Cardiac septum (tissue), 1 donor: ENCODE measurements at regions not wholly inside any gene's neighbourhood (a gene's known extent, or its start where the extent isn't known, plus 50 kb on each side); places are given as distances from the start of the nearest gene placed in this dataset.

ENCODE experiments used
- DNase-seq: peaks from one replicate; pipeline ENCODE4 v3.0.0-alpha.2; 2020; ENCODE audit warnings: low spot score
- intact Hi-C: fragments of 100-400 bp; cut with DNase I; formaldehyde crosslinking; loops from one replicate; pipeline ENCODE4 v1.14.0; 2022
- donor health status: DM: no; HTN: no; CAD: no.

DNA sequence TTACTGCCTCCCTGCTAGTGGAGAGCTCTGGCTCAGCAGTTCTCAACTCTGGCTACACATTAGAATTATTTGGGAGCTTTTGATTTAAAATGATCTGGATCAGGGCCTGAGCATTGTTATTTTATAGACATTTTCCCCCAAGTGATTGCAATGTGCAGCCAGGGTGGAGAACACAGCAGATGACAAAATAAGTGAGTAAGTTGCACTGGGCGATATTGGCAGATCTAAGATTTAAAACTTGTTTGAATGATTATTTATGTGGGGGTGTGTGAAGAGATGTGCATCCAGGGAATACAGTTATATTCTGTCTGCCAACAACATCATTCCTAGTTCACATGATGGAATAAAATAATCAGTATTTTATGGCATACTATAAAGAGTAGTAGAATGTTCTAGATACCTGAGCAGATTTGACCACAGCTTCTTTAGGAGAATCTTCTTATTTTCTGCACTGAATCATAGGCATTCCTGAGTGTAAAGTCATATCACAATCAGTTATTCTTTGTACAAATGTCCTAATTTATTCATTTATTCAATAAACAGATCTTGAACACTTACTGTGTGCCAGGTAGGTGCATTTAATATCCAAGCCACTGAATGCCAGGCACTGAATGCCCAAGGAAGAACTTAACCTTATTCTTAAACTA is 123.9 kb downstream of the UCHL1 start:
- no peak for DNase-seq
- intact Hi-C loops, result no loop called here

DNA sequence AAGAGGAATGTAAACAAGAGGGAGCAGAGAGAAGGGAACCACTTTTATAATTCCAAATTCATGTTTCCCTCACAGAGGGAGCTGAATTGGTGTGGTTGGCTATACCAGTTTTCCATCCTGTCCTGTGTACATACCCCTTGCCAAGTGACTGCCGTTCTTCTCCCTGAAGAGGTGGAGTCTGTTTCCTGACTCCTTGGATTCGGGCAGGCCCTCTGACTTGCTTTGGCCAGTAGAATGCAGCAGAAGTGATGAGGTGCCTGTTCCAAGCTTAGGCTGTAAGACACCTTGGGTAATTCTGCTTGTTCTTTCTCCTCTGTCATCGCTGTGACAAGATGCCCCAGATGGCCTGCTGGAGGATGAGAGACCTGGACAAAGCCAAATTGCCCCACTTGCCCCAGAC is 124.7 kb downstream of the UCHL1 start:
- intact Hi-C loops, result no loop called here
- no peak for DNase-seq

DNA sequence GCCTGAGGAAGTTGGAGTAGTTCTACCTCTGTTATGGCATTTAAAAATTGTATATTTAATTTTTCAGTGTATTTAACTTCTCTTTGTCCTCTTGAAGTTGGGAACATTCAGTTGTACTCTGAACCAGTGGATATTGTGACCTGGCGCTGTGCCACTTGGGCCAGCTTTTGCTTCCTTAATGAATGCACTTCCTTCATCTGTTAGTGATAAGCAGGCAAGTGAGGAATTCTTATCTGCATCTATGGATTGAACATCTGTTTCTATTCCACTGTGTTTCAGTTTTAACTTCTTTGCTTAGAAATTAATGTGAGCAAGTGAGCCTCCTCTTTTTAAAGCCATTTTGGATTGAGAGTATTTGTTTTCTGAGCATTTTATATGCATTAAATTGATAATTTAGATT is 128.3 kb downstream of the UCHL1 start:
- intact Hi-C loops, result no loop called here
- peak; percentile 87 for DNase-seq

DNA sequence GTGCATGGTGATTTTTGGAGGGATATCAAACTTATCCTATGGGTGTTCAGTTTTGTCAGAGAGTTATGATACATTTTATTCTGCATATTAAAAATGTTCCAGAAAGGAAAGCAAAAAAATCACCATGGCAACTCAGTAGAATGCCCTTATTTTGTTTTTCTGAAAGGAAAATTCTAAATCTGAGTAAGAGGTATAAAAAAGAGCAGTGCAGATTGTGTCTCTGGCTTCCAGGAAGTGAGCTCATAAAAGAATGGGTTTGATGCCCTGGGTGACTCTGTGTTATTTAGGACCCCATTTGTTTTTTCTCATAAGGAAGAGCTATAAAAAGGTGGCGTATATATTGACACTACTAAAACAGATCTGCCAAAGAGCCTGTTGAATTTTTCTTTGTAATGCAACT is 128.8 kb downstream of the UCHL1 start:
- intact Hi-C loops, result no loop called here
- DNase-seq, result no peak

DNA sequence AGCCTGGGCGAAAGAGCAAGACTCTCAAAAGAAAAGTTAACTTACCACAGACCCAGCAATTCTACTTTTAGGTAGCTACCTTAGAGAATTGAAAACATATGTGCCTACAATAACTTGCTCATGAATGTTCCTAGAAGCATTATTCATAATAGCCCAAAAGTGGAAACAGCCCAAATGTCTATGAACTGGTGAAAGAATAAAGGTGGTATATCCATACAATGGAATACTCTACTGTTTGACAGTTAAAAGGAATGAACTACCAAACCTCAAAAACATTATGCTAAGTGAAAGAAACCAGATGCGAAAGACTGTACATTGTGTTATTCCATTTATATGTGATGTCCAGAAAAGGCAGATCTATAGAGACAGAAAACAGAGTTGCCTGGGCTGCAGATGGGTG is 131.4 kb downstream of the UCHL1 start:
- no peak for DNase-seq
- intact Hi-C loops, result no loop called here

DNA sequence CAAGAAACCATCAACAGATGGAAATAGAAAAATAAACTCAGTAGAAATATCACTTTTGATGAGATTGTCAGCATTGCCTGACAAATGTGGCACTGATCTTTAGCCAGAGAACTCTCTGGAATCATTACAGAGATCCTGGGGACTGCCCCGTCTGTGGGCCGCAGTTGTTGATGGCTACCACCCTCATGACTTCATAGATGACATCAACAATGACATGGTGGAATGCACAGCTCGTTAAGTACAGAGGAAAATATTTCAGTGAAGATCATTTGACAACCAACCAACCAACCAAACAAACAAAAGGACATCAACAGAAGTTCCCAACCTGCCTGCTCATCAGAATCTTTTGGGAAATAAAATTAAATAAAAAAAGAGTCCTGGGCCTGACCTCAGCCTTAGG is 132.6 kb downstream of the UCHL1 start:
- DNase-seq, result no peak
- intact Hi-C loops, result no loop called here

DNA sequence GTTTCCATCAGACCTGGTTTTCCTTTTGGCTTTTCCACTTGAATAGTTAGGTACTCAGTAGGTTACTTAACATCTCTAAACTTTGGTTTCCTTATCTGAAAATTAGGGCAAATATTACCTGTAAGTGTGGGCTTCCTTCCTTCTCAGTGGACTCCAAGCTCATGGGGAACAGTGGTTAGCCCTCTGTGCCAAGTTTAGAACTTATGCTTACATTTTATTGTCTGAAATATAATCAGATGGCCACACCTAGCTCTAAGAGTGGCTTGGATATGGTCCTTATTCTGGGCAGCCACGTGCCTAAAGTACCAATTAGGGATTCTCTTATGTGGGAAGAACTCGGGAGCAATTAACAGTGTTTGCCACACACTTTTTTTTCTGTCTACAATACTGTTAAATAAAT is 133.9 kb downstream of the UCHL1 start:
- intact Hi-C loops, result no loop called here
- no peak for DNase-seq

DNA sequence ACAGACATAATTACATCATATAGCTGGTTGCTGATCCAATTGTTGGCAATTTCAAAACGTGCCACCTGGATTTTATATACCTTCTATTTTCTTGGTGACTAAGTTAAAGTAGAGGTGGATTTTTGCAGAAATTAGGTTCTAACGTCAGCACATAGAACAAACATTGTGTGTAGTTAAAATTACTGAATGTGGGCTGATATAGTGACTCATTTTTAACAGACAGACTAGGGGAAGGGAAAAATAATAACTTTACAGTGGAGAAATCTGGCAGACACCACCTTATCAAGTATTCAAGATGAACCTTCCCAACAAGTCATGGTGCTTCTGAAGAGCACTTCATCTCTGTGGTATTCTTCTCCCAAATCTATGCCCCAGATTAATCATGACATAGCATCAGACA is 134.5 kb downstream of the UCHL1 start:
- DNase-seq, result no peak
- intact Hi-C loops, result no loop called here

DNA sequence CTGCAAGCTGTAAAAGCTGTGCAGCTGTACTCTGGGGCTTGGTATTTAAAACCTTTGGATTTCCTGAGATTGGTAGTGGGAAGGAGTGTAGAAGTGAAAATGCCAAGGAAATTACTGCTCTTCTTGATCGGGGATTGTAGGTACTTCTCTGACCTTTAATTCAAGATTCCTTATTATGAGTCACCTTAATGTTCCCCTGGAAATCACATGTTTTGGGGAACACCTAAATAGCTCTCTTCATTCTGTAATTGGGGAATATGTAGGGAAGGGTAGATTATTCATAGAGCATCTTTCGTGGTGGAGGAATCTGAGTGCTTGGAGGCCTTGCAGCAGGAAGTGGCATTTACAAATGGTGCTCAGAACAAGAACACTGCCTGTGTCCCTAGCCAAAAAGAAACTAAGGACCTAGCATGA is 137.8 kb downstream of the UCHL1 start:
- DNase-seq, result no peak
- intact Hi-C loops, result no loop called here

DNA sequence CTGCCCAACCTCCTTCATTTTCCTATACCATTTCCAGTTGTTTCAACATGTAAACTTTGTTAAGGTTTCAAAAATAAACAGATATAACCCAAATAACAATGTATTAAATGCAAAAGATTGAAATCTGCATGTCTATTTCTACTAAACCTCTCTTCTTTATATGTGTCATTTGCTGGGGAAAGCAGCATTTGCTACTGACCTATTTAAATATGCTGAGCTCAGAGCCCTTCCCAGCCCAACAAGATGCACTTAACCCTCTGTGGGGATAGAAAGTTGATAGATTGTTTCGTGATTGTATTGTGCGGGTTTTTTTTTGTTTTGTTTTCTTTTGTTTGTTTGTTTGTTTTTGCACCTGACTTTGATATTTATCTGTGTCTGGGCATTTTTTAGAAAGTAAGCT is 139.5 kb downstream of the UCHL1 start:
- no peak for DNase-seq
- intact Hi-C loops, result no loop called here

DNA sequence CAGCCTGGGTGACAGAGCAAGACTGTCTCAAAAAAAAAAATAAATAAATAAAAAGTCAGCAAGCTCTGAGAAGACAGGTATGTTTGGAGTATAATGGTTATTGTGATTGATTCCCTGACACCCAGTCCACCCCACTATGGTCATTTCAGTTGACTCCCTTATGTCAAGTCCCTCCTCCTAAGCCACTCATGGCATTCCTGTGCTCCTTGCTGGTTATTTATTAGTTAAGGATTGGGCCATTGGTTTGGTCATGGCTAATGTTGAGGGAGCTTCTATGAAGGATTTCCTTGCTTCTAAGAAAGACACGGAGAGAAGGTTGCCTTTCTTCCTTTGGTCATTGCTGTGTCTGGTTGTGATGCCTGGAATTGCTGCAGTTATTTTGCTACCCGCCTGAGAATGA is 140.1 kb downstream of the UCHL1 start:
- intact Hi-C loops, result no loop called here
- no peak for DNase-seq

DNA sequence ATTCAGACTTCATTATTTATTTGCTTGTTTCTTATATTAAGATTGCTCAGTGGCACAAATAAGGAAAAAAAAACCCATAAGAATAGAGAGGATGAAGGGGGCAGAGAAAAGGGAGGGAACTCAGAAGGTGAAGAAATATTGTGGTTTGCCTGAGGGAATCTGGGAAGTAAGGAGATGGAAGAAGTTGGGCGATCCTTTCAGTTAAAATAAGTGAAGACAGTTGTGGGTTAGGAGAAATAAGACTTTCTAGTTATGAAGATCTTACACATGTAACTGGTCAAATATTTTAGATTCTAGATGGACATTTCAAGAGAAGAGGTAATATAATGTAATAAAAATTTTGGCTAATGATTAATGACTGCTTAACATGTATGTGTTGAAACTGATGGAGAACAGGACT is 138.7 kb upstream of the LIMCH1 start:
- DNase-seq, result no peak
- intact Hi-C loops, result no loop called here

DNA sequence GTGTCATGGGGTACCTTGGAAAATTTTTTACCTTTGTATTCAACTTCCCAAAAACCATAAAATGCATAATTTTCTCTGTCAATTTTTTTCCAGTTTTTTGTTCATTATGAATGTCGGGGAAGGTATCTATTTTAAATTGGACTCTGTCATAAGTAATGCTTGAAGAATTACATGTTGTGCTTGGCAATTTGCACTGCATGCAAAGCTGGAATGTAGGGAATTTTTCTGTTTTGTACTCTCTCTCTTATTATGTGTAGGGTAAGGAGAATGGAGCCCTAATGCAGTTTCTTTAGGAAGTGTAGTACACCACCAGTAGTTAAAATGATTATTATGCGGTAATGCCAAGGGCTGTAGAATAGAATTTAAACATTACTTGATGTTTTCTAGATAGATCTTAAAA is 137.7 kb upstream of the LIMCH1 start:
- DNase-seq, result no peak
- intact Hi-C loops, result no loop called here

DNA sequence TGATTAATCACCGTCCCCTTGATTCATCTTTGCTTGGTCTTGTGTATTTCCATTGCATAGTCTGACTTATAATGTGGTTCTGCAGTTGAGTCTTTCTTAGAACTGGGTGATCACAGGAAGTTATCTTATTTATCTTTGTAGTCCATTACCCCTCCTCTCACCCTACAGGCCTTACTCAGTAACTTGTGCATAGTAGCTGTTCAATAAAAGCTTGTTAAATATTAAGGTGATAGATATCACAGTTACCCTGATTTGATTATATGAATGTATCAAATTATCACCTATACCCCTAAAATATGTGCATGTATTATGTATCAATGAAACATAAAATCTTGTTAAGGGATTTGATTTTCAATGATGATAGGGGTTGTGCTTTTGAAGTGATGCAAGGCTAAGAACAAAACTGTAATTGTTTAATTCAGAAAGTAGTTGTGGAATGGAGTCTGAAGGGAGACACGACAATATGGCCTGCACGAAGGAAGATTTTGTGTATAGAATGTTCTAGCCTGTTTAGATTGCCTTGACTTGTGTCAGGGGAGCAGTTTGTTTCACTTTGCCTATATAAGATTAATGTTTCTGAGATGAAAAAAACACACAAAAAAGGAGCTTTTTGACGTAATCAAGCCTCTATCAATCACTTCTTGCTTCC is 132.4 kb upstream of the LIMCH1 start:
- intact Hi-C loops, result no loop called here
- DNase-seq, result no peak

DNA sequence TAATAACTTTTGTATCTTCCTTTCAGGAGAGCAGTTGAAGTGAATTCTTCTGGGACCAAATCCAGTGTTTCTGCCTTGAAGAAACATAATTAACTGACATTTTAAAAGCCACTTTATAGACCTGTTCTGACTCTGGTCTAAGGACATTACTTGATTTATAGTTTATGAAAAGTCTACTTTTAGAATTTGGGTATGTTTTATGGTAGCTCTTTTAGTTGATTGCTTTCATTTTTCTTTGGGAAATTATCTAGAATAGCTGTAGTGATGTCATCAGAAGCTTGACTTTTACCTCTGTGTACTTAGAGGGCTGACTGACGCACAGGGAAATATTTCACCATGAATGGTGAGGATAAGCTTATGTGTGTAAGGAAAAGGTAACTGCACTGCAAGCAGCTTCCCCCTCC is 131.8 kb upstream of the LIMCH1 start:
- DNase-seq, result no peak
- intact Hi-C loops, result no loop called here

DNA sequence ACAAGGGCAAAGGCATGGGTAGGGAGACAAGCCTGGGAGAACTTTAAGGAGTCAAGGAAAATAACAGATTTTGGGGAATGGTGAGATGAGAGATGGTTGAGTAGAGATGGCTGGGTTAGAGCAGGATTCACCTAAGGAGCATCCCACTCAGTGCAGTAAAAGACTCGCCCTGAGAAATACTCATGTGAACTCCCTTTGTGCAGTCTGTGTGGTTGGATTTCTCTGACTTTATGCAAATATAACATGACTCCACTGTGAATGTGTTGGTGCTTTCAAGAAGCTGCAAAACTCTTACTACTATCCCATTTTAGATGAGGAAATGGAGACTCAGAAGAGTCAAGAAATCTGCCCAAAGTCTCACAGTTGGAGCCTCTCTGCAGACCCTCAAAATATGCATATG is 129.8 kb upstream of the LIMCH1 start:
- intact Hi-C loops, result no loop called here
- DNase-seq, result no peak

DNA sequence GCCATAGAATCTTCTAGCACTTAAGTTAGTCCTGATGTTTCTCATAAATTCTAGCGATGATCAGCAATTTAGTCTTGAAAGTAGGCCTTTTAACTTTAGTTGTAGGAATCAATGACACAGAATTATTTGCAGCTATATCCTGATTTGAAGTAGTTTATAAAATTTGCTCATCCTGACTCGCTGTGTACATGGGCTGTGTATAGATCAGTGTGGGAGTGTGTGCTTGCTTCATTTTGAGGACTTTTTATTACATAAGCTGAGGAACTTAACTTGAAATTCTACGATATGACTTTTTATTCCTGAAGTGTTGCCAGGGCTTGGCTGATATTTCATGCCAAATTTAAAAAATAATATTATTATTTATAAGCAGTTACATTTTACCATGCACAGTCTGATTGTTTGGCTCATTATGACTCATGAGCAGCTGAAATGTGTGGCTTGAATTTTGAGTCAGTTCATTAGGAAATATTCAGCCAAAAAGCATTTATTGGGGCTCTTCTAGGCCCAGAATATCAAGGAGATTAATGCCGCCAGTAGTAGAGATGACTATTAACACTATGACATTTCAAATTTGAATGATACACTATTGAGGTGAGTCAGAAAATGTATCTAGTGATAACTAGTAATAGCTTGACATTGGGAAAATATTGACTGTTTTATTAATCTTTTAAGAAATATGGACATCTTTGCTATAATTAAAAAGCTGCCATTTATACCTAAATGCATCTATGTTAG is 128.9 kb upstream of the LIMCH1 start:
- intact Hi-C loops, result no loop called here
- DNase-seq, result no peak

DNA sequence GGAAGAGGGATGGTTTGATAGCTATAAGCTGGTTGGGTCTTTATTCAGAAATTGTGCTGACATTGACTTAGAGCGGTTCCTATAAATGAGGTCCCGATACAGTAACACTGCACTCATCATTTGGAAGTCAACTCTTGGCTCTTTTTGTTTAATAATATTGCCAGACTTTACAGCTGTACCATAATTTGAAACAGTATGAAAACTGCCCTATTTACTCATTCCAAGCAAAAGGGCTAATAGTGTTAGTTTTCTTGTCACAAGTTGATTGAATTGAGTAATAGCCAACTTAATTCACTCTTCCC is 128.4 kb upstream of the LIMCH1 start:
- intact Hi-C loops, result no loop called here

DNA sequence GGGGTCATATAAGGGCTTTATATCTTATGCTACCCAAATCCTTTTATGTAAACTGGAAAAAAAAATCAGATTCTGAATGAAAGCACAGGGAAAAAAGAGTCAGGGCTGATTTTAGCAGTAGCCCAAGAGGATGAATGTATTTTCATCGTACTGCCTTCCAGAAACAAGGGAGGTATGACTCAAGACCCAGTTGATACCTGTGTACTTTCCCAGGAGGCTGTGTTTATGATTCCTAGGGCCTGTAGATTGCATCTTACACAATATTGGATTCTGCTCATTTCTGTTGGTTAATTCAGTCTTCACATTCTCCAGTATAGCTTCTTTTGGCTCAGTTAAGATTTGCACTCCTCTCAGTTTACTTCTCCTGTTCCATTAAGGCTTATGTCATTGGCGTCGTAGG is 127.9 kb upstream of the LIMCH1 start:
- no peak for DNase-seq
- intact Hi-C loops, result no loop called here

More for the DNA sequence above, 128.4 kb upstream of the LIMCH1 start:
- DNase-seq, result no peak

DNA sequence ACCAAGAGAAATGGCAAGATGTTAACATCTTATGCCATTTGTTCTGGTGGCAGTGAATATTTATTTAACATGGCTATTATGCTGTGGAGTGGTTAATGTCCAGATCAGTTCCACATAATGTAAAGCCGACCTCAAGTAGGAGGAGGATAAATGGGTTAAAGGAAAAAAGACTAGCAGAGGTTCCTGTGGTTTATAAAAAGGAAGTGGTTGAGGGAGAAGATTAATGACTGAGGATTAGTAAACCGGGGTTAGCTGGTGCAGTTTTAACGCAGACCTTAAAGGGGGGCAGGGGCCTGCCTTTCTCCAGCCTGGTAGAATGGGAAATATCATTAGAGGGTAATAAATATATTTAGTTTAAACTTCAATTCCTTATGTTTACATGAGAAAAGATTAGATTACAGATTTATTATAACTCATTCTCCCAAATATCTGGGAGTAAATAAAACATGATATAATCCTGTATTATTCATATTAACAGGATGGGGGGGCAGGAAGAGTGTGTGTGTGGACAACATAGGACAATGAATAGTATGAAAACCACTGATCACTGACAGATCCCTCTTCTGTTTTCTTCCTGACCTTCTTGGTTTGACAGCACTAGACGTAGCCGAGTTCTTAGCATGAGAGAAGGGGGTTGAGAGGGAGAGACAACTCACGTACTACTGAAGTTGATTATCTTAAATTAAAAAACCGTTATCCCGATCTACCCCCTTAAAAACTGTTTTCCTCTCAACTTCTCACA is 124.1 kb upstream of the LIMCH1 start:
- DNase-seq, result no peak
- intact Hi-C loops, result no loop called here

DNA sequence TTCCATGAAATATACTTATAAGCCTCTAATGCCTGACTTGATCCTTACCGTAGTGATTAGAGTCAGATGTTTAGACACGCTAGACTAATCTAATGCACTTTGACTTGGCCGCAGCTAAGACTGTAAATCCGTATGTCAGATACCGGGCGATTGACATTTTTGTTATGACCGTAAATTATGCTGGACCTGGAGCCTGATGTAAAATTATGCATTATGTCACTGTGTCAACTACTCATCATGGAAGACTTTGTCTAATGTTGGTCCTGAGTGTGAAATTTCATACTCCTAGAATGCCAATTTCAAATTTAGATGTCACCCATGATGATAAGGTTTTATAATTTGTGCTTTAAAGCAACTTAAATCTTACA is 123.6 kb upstream of the LIMCH1 start:
- DNase-seq, result no peak
- intact Hi-C loops, result no loop called here
